Glutamatergic neuron (in vitro differentiated cells): ENCODE measurements at regions not wholly inside any gene's neighbourhood (a gene's known extent, or its start where the extent isn't known, plus 50 kb on each side); places are given as distances from the start of the nearest gene placed in this dataset.
A peak's percentile ranks its signal among the peaks of the same experiment; 100 is the strongest.

Experiments
- DNase-seq: peaks from one replicate; pipeline ENCODE4 v3.0.0; 2022
- H3K27ac Mint-ChIP-seq: one replicate; pipeline ENCODE4 v1.8.0; 2020; ENCODE audit warnings: mild to moderate bottlenecking, mixed read lengths, inconsistent platforms; ENCODE audit not compliant: unreplicated experiment
- H3K27me3 Mint-ChIP-seq: one replicate; pipeline ENCODE4 v1.8.0; 2020; ENCODE audit warnings: mild to moderate bottlenecking, moderate library complexity, mixed read lengths, inconsistent platforms; ENCODE audit not compliant: unreplicated experiment
- H3K36me3 Mint-ChIP-seq: one replicate; pipeline ENCODE4 v1.8.0; 2020; ENCODE audit warnings: mild to moderate bottlenecking, mixed read lengths, inconsistent platforms; ENCODE audit not compliant: unreplicated experiment
- H3K4me1 Mint-ChIP-seq: one replicate; pipeline ENCODE4 v1.8.0; 2020; ENCODE audit warnings: mild to moderate bottlenecking, low read depth, mixed read lengths, inconsistent platforms; ENCODE audit not compliant: unreplicated experiment
- H3K4me3 Mint-ChIP-seq: one replicate; pipeline ENCODE4 v1.8.0; 2020; ENCODE audit warnings: mild to moderate bottlenecking, mixed read lengths, inconsistent platforms; ENCODE audit not compliant: unreplicated experiment
- H3K9me3 Mint-ChIP-seq: one replicate; pipeline ENCODE4 v1.8.0; 2020; ENCODE audit warnings: mild to moderate bottlenecking, moderate library complexity, mixed read lengths, inconsistent platforms; ENCODE audit not compliant: unreplicated experiment
- TF ChIP-seq, protein P1 (sequence below): fragments of 200-600 bp; sonication (generic); IDR thresholded peaks from one replicate; pipeline ENCODE4 v1.5.0; 2021; ENCODE audit not compliant: partially characterized antibody, unreplicated experiment

DNA sequence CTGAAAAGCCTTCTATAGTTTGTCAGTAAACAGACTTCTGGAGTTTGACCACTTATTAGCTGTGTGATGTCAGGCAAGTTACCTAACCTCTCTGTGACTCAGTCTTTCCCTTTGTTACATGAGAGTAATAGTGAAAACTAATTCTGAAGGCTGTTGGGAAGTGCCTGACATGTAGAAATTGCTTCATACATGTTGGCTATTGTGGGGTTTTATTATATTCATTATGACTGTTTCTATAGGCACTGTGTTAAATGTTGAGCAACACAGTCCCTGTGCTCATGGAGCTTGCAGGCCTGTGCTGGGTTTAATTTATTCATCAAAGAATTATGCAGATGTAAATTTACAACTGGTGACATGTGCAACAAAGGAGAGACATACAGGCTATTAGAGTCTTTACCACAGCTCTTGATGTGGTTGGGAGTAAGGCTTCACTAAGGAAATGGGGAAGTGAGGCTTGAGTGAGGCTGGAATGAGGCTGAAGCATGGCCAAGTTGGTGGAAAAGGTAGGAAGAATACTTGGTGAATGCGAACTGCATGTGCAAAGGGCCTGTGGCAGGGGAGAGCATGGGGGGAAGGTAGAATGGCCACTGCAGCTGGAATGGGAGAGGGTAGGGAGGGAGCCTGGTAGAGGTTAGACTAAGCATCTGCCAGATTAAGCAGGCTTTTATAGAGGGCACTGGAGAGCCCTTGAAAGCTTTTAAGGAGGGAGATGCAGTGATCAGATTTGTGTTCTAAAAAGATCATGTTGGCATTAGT, 236.4 kb upstream of the CRY1 start:
- H3K4me1 Mint-ChIP-seq: peaks cover 4% of the 10 kb centered on the region
- H3K36me3 Mint-ChIP-seq: no peaks in the 10 kb centered on the region
- H3K9me3 Mint-ChIP-seq: peaks cover 9% of the 10 kb centered on the region

DNA sequence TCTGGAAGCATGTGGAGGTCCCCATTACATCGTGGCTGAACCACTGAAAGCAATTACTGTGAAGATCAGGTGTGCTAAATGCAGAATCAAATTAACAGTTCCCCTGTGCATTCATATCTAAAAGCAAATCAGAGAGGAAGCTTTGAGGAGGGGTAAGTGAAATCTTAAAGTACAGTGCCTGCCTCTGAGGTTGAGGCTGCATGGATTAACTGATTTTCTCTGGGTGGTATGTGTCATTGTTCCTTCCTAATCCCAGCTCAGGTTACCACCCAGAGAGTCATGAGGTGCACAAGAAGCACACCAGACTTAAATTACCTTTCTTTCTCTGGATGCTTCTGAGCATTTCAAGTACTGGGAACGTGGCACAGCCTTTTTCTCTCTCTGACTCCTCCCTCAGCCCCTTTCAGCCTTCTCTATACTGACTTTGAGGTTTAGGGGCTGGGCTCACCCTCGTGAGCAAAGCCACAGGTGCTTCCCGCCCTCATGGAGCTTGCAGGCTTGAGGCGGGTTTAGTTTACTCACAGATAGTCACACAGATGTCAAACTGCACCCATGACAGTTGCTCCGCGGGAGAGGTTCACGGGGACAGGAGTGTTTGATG, 237.6 kb upstream of the CRY1 start:
- H3K27ac Mint-ChIP-seq: peak overlapping the region; percentile 24
- H3K9me3 Mint-ChIP-seq: peaks cover 9% of the 10 kb centered on the region
- H3K4me1 Mint-ChIP-seq: peaks cover 4% of the 10 kb centered on the region
- no peaks in the 10 kb centered on the region for H3K27me3 Mint-ChIP-seq
- no peak for DNase-seq
- no peak overlapping the region for H3K4me3 Mint-ChIP-seq
- no peaks in the 10 kb centered on the region for H3K36me3 Mint-ChIP-seq
- TF ChIP-seq, protein P1, sequence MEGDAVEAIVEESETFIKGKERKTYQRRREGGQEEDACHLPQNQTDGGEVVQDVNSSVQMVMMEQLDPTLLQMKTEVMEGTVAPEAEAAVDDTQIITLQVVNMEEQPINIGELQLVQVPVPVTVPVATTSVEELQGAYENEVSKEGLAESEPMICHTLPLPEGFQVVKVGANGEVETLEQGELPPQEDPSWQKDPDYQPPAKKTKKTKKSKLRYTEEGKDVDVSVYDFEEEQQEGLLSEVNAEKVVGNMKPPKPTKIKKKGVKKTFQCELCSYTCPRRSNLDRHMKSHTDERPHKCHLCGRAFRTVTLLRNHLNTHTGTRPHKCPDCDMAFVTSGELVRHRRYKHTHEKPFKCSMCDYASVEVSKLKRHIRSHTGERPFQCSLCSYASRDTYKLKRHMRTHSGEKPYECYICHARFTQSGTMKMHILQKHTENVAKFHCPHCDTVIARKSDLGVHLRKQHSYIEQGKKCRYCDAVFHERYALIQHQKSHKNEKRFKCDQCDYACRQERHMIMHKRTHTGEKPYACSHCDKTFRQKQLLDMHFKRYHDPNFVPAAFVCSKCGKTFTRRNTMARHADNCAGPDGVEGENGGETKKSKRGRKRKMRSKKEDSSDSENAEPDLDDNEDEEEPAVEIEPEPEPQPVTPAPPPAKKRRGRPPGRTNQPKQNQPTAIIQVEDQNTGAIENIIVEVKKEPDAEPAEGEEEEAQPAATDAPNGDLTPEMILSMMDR: no peak

More for the DNA sequence above, 236.4 kb upstream of the CRY1 start:
- no peak for DNase-seq
- TF ChIP-seq, protein P1: no peak
- Mint-ChIP-seq H3K27me3 (no peaks in the 10 kb centered on the region), H3K4me3 (no peak overlapping the region), H3K27ac (no peak overlapping the region)

DNA sequence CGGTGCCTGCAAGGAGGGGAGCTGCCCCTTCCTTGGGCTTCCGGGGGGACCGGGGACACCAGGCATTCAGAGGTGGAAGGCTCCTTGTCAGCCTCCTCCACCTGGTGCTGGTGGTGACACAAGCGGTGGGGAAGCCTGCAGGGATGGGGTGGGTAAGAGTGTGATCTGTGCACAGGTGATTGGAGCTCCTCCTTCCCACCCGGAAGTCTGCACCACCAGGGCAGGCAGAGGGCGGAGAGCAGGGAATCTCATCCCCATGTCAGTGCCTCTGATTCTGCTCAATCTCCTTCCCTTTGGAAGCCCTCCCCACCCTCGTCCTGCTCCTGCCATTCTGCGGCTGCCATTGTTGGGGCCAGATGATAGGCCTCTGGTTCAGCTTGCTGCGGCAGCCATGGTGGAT, 238.1 kb upstream of the CRY1 start:
- Mint-ChIP-seq H3K36me3 (no peaks in the 10 kb centered on the region), H3K4me1 (peaks cover 4% of the 10 kb centered on the region), H3K27me3 (no peaks in the 10 kb centered on the region), H3K4me3 (no peak overlapping the region), H3K9me3 (peaks cover 9% of the 10 kb centered on the region), H3K27ac (no peak overlapping the region)
- DNase-seq: no peak
- TF ChIP-seq, protein P1: no peak

DNA sequence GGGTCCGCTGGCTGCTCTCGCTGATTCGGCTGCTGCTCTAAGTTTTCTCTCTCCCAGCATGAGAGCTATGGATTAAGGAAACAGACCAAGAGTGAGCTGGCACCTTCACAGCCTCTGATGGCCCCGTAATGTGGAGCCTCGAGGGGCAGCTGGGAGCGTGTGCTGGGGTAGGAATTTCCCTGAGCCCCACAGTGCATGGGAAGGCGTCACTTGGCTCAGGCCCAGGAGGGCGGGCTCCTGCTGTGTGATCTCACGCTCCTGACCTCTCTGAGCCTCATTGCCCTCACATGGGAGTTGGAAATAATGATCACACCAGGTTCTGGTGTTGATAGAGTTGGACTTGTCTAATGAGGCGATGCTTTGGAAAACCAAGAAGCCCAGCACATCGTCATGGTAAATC, 238.6 kb upstream of the CRY1 start:
- no peak overlapping the region for H3K27ac Mint-ChIP-seq
- H3K36me3 Mint-ChIP-seq: no peaks in the 10 kb centered on the region
- H3K9me3 Mint-ChIP-seq: peaks cover 9% of the 10 kb centered on the region
- H3K4me3 Mint-ChIP-seq: no peak overlapping the region
- no peaks in the 10 kb centered on the region for H3K27me3 Mint-ChIP-seq
- no peak for DNase-seq
- H3K4me1 Mint-ChIP-seq: peaks cover 4% of the 10 kb centered on the region
- TF ChIP-seq, protein P1: no peak

DNA sequence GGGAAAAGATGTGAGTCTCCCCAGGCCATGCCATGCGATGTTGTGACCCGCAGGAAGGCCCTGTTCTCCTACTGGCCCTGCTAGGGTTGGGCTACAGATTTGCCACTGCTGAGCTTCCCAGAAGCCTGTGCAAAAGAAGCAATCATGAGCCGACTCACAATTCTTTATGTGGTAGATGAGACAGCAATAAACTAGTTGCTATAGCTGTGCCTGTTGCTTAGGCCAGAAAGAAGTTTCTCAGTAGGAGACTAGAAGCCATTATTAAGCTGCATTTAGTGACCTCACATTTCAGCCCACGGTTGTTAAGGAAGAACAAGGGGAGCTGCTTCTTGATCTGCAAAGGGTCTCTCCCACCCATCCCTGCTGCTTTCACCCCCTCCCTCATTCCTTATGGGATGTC, 239.4 kb upstream of the CRY1 start:
- H3K9me3 Mint-ChIP-seq: peaks cover 9% of the 10 kb centered on the region
- H3K36me3 Mint-ChIP-seq: no peaks in the 10 kb centered on the region
- TF ChIP-seq, protein P1: no peak
- H3K4me1 Mint-ChIP-seq: peaks cover 4% of the 10 kb centered on the region
- no peak overlapping the region for H3K27ac Mint-ChIP-seq
- no peaks in the 10 kb centered on the region for H3K27me3 Mint-ChIP-seq
- DNase-seq: no peak
- H3K4me3 Mint-ChIP-seq: no peak overlapping the region
